Epithelial cell of proximal tubule (primary cell): ENCODE measurements at regions not wholly inside any gene's neighbourhood (a gene's known extent, or its start where the extent isn't known, plus 50 kb on each side); places are given as distances from the start of the nearest gene placed in this dataset.
"Not testable (repeated sequence)": the region's sequence is repeated elsewhere in the genome, so short reads cannot be mapped to it uniquely, and the experiment has no call there.

Experiments used
- DNase-seq: peaks from one replicate; pipeline ENCODE4 v3.0.0-alpha.2; 2011; ENCODE audit warnings: low read depth
- H3K4me3 ChIP-seq: 2 replicates; pipeline ENCODE4 v1.5.1; 2011; ENCODE audit warnings: low read depth, mild to moderate bottlenecking, low read length
- TF ChIP-seq, protein P1 (sequence below): conservative IDR thresholded peaks from 2 replicates; pipeline ENCODE4 v1.5.1; 2012; ENCODE audit warnings: low read depth, mild to moderate bottlenecking, low read length

DNA sequence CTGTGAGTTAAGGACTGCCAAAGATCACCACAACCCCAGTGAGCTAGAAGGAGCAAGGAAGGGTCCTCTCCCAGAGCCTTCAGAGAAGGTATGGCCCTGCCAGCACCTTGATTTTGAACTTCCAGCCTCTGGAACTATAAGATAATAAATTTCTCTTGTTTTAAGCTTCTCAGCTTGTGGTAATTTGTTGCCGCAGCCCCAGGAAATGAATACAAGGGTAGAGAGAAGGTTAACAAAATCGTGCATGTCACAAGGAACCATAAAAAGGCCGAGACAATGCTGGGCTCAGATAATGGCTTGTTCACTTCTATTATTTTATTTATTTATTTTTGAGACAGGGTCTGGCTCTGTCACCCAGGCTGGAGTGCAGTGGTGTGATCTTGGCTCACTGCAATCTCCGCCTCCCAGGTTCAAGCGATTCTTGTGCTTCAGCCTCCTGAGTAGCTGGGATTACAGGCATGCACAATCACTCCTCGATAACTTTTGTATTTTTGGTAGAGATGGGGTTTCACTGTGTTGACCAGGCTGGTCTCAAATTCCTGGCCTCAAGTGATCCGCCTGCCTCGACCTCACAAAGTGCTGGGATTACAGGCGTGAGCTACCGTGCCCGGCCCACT lies 71.5 kb downstream of the WSB1 start:
- DNase-seq: not testable (repeated sequence)

DNA sequence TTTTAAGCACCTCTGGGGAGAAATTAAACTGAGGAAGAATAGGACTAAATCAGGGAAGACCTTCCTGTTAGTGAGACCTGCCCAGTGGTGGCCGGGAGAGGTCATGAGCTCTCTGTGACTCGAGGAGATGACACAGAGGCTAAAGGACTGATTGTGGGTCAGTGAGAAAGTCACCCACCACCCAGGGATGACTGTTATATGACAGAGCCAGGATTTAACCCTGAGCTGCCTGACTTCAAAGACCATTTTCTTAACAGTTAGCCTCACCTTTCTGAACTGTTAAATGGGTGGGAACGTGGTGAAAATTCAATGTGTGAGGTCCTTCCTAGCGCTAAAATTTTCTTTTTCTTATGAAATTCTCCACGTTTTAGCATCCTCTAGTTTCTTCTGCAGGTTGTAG lies 72.5 kb downstream of the WSB1 start:
- no peak overlapping the region for H3K4me3 ChIP-seq
- no peak for DNase-seq
- TF ChIP-seq, protein P1, sequence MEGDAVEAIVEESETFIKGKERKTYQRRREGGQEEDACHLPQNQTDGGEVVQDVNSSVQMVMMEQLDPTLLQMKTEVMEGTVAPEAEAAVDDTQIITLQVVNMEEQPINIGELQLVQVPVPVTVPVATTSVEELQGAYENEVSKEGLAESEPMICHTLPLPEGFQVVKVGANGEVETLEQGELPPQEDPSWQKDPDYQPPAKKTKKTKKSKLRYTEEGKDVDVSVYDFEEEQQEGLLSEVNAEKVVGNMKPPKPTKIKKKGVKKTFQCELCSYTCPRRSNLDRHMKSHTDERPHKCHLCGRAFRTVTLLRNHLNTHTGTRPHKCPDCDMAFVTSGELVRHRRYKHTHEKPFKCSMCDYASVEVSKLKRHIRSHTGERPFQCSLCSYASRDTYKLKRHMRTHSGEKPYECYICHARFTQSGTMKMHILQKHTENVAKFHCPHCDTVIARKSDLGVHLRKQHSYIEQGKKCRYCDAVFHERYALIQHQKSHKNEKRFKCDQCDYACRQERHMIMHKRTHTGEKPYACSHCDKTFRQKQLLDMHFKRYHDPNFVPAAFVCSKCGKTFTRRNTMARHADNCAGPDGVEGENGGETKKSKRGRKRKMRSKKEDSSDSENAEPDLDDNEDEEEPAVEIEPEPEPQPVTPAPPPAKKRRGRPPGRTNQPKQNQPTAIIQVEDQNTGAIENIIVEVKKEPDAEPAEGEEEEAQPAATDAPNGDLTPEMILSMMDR: no peak

More for the DNA sequence above, 71.5 kb downstream of the WSB1 start:
- not testable (repeated sequence) for H3K4me3 ChIP-seq

DNA sequence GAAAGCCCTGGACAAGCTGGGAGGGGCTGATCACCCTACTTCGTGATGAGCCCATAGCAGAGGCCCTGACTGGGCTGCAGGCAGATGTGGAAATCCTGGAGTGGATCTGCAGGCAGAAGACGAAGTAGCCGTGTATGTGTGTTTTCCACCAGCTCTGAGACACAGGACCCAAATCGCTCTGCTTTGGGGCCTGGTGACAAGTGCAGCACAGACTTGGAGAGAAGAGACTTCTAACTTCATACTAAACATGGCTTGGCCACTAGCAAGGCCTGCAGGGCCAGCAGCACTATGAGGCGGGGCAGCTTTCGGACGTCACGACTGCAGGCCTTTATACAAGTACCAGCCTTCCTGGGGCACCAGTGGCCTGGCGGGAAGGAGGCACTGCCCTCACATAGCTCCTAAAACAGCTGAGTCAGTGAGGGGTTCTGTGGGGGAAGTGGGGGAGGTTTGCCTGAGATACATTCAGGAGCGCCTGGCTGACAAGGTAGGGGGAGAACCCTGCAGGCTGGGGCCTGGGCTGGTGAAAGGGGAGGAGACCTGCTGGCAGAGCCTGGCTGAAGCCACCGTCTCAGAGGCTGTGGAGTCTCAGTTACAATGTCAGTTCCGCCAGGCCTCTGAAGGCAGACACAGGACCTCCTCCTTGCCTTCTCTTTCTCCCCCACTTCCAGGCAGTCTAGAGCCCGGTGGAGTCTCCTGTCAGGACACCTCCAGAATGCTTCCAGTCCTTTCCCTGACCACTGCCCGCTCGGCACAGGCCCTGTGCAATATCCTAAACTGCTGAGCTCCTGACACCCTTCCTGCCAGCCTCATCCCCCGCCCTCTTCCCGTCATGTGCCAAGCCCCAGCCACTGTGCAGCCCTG lies 73.4 kb downstream of the WSB1 start:
- TF ChIP-seq, protein P1: no peak
- no peak for DNase-seq
- H3K4me3 ChIP-seq: no peak overlapping the region

DNA sequence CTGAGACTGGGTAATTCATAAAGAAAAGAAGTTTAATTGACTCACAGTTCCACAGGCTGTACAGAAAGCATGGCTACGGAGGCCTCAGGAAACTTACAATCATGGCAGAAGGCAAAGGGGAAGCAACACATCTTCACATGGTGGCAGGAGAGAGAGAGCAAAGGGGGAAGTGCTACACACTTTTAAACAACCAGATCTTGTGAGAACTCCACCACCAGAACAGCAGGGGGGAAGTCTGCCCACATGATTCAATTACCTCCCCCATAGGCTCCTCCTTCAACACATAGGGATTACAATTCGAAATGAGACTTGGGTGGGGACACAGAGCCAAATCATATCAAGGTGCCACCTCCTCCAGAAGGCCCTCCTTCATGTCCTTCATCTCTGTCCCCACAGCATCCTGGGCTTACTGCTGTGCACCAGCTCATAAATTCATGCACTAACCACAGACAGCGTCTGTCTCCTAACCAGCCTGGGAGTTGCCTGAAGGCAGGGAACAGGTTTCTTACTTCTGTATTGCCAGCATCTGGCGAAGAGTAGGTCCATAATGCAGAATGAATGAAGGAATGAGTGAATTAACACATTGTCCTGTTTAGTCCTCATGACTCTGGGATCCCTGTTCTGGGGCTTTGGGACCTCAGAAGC lies 74.4 kb downstream of the WSB1 start:
- TF ChIP-seq, protein P1: no peak
- no peak for DNase-seq
- H3K4me3 ChIP-seq: no peak overlapping the region

DNA sequence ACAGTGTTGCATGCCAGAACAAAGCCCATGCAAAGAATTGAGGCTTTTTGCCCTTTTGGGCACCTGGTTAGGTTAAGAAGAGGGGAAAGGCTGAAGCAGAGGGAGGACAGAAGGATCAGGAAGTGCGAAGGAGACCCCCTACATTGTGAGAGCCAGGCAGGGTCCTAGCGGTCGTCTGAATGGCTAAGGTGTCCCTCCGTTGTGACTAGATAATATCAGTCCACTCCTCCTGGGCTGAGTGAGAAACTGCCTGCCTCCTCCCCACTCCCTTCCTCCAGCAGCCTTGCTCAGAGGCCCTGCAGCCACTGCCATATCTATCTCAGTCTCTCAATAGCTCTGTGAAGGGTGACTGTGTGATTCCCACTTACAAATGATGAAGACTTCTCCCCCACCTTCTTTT lies 75.1 kb downstream of the WSB1 start:
- H3K4me3 ChIP-seq: no peak overlapping the region
- TF ChIP-seq, protein P1: no peak
- no peak for DNase-seq

DNA sequence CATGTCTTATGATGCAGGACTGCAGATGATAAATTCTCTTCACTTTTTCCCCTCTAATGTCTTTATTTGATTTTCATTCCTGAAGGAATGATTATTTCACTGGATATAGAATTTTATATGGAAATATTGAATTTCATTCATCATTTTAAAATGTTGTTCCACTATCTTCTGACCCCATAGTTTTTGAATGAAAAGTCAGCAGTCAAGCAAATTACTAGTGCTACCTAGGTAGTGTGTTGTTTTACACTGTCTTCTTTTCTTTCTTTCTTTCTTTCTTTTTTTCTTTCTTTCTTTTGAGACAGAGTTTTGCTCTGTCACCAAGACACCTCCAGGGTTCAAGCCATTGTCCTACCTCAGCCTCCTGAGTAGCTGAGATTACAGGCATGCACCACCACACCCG lies 76.9 kb downstream of the WSB1 start:
- TF ChIP-seq, protein P1: no peak
- no peak for DNase-seq
- no peak overlapping the region for H3K4me3 ChIP-seq

DNA sequence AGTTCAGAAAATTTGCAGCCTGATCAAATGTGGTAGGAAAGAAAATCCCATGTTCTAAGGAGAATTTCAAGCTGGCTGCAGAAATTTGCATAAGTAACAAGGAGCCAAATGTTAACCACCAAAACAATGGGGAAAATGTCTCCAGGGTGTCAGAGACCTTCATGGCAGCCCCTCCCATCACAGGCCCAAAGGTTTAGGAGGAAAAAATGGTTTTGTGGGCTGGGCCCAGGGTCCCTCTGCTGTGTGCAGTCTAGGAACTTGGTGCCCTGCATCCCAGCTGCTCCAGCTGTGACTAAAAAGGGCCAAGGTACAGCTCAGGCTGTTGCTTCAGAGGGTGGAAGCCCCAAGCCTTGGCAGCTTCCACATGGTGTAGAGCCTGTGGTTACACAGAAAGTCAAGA lies 79.8 kb downstream of the WSB1 start:
- not testable (repeated sequence) for H3K4me3 ChIP-seq, DNase-seq
